ENCODE measurements at regions not wholly inside any gene's neighbourhood (a gene's known extent, or its start where the extent isn't known, plus 50 kb on each side); places are given as distances from the start of the nearest gene placed in this dataset.

DNA sequence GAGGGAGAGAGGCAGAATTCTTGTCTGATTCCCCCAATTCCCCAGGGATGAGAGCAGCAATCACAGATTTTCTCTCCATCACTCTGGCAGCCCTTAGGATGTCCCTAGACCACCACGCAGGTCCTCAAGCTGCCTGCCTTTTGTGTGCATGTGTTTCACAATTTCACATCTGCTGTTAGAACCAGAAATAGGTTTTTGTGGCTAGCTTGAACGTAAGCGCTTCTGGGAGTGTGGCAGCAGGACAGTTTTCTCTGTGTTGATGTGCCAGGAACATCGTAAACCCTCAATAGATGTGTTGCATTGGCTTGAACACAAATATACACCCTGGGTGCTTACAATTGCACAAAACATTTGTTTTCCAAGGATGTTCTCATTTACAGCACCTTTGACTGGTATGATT, 78.8 kb upstream of the TMTC4 start:
- DNase-seq (ENCODE audit: low spot score), result no peak
- Histone ChIP-seq H2AFZ (peak overlapping the region; percentile 59; the same call in 1 of the 2 replicates), H4K20me1 (replicated peaks; ENCODE audit: insufficient read depth) (no peaks in the 10 kb centered on the region), H3K27me3 (ENCODE audit: insufficient read depth) (no peaks in the 10 kb centered on the region), H3F3A (replicated peaks; ENCODE audit: low read depth) (no peaks in the 10 kb centered on the region), H3K27ac (ENCODE audit: low read depth) (no peak overlapping the region), H3K36me3 (ENCODE audit: insufficient read depth) (no peaks in the 10 kb centered on the region), H3K79me2 (replicated peaks; ENCODE audit: insufficient read depth) (no peaks in the 10 kb centered on the region), H3K4me2 (no peak overlapping the region), H3K9me2 (ENCODE audit: insufficient read depth) (no peaks in the 10 kb centered on the region), H3K4me1 (ENCODE audit: insufficient read depth) (no peaks in the 10 kb centered on the region), H3K4me3 (no peak overlapping the region)
- no peak overlapping the region for H3K4me3 Mint-ChIP-seq
- H3K4me1 Mint-ChIP-seq, result no peaks in the 10 kb centered on the region
- no peak for ATAC-seq
- H3K27me3 Mint-ChIP-seq (ENCODE audit: insufficient read depth, low read depth, poor library complexity), result peaks cover 5% of the 10 kb centered on the region
- TF ChIP-seq EZH2phosphoT487 (IDR thresholded peaks at IDR 0.05; ENCODE audit: unreplicated experiment), result no peak
- TF ChIP-seq, protein P1, sequence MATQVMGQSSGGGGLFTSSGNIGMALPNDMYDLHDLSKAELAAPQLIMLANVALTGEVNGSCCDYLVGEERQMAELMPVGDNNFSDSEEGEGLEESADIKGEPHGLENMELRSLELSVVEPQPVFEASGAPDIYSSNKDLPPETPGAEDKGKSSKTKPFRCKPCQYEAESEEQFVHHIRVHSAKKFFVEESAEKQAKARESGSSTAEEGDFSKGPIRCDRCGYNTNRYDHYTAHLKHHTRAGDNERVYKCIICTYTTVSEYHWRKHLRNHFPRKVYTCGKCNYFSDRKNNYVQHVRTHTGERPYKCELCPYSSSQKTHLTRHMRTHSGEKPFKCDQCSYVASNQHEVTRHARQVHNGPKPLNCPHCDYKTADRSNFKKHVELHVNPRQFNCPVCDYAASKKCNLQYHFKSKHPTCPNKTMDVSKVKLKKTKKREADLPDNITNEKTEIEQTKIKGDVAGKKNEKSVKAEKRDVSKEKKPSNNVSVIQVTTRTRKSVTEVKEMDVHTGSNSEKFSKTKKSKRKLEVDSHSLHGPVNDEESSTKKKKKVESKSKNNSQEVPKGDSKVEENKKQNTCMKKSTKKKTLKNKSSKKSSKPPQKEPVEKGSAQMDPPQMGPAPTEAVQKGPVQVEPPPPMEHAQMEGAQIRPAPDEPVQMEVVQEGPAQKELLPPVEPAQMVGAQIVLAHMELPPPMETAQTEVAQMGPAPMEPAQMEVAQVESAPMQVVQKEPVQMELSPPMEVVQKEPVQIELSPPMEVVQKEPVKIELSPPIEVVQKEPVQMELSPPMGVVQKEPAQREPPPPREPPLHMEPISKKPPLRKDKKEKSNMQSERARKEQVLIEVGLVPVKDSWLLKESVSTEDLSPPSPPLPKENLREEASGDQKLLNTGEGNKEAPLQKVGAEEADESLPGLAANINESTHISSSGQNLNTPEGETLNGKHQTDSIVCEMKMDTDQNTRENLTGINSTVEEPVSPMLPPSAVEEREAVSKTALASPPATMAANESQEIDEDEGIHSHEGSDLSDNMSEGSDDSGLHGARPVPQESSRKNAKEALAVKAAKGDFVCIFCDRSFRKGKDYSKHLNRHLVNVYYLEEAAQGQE (IDR thresholded peaks at IDR 0.05; ENCODE audit: unreplicated experiment), result no peak
- TF ChIP-seq, protein P2, sequence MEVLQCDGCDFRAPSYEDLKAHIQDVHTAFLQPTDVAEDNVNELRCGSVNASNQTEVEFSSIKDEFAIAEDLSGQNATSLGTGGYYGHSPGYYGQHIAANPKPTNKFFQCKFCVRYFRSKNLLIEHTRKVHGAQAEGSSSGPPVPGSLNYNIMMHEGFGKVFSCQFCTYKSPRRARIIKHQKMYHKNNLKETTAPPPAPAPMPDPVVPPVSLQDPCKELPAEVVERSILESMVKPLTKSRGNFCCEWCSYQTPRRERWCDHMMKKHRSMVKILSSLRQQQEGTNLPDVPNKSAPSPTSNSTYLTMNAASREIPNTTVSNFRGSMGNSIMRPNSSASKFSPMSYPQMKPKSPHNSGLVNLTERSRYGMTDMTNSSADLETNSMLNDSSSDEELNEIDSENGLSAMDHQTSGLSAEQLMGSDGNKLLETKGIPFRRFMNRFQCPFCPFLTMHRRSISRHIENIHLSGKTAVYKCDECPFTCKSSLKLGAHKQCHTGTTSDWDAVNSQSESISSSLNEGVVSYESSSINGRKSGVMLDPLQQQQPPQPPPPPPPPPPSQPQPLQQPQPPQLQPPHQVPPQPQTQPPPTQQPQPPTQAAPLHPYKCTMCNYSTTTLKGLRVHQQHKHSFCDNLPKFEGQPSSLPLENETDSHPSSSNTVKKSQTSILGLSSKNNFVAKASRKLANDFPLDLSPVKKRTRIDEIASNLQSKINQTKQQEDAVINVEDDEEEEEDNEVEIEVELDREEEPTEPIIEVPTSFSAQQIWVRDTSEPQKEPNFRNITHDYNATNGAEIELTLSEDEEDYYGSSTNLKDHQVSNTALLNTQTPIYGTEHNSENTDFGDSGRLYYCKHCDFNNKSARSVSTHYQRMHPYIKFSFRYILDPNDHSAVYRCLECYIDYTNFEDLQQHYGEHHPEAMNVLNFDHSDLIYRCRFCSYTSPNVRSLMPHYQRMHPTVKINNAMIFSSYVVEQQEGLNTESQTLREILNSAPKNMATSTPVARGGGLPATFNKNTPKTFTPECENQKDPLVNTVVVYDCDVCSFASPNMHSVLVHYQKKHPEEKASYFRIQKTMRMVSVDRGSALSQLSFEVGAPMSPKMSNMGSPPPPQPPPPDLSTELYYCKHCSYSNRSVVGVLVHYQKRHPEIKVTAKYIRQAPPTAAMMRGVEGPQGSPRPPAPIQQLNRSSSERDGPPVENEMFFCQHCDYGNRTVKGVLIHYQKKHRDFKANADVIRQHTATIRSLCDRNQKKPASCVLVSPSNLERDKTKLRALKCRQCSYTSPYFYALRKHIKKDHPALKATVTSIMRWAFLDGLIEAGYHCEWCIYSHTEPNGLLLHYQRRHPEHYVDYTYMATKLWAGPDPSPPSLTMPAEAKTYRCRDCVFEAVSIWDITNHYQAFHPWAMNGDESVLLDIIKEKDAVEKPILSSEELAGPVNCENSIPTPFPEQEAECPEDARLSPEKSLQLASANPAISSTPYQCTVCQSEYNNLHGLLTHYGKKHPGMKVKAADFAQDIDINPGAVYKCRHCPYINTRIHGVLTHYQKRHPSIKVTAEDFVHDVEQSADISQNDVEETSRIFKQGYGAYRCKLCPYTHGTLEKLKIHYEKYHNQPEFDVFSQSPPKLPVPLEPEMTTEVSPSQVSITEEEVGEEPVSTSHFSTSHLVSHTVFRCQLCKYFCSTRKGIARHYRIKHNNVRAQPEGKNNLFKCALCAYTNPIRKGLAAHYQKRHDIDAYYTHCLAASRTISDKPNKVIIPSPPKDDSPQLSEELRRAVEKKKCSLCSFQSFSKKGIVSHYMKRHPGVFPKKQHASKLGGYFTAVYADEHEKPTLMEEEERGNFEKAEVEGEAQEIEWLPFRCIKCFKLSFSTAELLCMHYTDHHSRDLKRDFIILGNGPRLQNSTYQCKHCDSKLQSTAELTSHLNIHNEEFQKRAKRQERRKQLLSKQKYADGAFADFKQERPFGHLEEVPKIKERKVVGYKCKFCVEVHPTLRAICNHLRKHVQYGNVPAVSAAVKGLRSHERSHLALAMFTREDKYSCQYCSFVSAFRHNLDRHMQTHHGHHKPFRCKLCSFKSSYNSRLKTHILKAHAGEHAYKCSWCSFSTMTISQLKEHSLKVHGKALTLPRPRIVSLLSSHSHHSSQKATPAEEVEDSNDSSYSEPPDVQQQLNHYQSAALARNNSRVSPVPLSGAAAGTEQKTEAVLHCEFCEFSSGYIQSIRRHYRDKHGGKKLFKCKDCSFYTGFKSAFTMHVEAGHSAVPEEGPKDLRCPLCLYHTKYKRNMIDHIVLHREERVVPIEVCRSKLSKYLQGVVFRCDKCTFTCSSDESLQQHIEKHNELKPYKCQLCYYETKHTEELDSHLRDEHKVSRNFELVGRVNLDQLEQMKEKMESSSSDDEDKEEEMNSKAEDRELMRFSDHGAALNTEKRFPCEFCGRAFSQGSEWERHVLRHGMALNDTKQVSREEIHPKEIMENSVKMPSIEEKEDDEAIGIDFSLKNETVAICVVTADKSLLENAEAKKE (CRISPR knock-in tag; IDR thresholded peaks at IDR 0.05), result no peak
- TF ChIP-seq POLR2AphosphoS5 (IDR thresholded peaks at IDR 0.05; ENCODE audit: low read depth), result no peak
- TF ChIP-seq STAT1 (IDR thresholded peaks at IDR 0.05; ENCODE audit: unreplicated experiment), result no peak
- TF ChIP-seq JUNB (IDR thresholded peaks at IDR 0.05; ENCODE audit: unreplicated experiment), result no peak
- TF ChIP-seq NANOG (IDR thresholded peaks at IDR 0.05; ENCODE audit: borderline replicate concordance), result no peak
- TF ChIP-seq CREB1 (CRISPR knock-in tag; IDR thresholded peaks at IDR 0.05; ENCODE audit: low read depth), result no peak
- no peak for TF ChIP-seq ZNF331 (CRISPR knock-in tag; IDR thresholded peaks at IDR 0.05; ENCODE audit: low read depth)
- no peak for TF ChIP-seq ZNF114 (CRISPR knock-in tag; IDR thresholded peaks at IDR 0.05)
- TF ChIP-seq EZH2 (IDR thresholded peaks at IDR 0.05; ENCODE audit: low read depth, unreplicated experiment), result no peak
- TF ChIP-seq, protein P3, sequence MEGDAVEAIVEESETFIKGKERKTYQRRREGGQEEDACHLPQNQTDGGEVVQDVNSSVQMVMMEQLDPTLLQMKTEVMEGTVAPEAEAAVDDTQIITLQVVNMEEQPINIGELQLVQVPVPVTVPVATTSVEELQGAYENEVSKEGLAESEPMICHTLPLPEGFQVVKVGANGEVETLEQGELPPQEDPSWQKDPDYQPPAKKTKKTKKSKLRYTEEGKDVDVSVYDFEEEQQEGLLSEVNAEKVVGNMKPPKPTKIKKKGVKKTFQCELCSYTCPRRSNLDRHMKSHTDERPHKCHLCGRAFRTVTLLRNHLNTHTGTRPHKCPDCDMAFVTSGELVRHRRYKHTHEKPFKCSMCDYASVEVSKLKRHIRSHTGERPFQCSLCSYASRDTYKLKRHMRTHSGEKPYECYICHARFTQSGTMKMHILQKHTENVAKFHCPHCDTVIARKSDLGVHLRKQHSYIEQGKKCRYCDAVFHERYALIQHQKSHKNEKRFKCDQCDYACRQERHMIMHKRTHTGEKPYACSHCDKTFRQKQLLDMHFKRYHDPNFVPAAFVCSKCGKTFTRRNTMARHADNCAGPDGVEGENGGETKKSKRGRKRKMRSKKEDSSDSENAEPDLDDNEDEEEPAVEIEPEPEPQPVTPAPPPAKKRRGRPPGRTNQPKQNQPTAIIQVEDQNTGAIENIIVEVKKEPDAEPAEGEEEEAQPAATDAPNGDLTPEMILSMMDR (conservative IDR thresholded peaks at IDR 0.05; ENCODE audit: low read depth in 2 of 2), result no peak
- TF ChIP-seq, protein P4, sequence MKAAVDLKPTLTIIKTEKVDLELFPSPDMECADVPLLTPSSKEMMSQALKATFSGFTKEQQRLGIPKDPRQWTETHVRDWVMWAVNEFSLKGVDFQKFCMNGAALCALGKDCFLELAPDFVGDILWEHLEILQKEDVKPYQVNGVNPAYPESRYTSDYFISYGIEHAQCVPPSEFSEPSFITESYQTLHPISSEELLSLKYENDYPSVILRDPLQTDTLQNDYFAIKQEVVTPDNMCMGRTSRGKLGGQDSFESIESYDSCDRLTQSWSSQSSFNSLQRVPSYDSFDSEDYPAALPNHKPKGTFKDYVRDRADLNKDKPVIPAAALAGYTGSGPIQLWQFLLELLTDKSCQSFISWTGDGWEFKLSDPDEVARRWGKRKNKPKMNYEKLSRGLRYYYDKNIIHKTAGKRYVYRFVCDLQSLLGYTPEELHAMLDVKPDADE (IDR thresholded peaks at IDR 0.05), result no peak
- H3K9me3 Mint-ChIP-seq, result no peaks in the 10 kb centered on the region
- no peak overlapping the region for H3K27ac Mint-ChIP-seq
- H3K36me3 Mint-ChIP-seq (ENCODE audit: low read depth), result no peaks in the 10 kb centered on the region

Measured in GM23338 (cell line).